Tibial nerve (tissue), 4 donors: ENCODE measurements at regions not wholly inside any gene's neighbourhood (a gene's known extent, or its start where the extent isn't known, plus 50 kb on each side); places are given as distances from the start of the nearest gene placed in this dataset.

ENCODE experiments used
- EP300 ChIP-seq, 2 donors: sonication (generic); formaldehyde crosslinking; IDR thresholded peaks; one replicate each; pipeline ENCODE4 v1.6.1; 2017; ENCODE audit warnings: antibody characterized with exemption in 2 of 2, mild to moderate bottlenecking in 1 of 2
- TF ChIP-seq, protein P1 (sequence below), 5 experiments: fragments of 200-600 bp in 3 of 5; fragments of 450-650 bp in 2 of 5; sonication (generic) in 3 of 5; IDR thresholded peaks; one replicate each; pipeline ENCODE4 v1.5.1; 2016 to 2019; ENCODE audit warnings: antibody characterized with exemption in 5 of 5, mild to moderate bottlenecking in 3 of 5, moderate library complexity in 2 of 5

GRCh38 chr4:177895136-177895535 lies 452.9 kb upstream of the AGA start:
- TF ChIP-seq, protein P1, sequence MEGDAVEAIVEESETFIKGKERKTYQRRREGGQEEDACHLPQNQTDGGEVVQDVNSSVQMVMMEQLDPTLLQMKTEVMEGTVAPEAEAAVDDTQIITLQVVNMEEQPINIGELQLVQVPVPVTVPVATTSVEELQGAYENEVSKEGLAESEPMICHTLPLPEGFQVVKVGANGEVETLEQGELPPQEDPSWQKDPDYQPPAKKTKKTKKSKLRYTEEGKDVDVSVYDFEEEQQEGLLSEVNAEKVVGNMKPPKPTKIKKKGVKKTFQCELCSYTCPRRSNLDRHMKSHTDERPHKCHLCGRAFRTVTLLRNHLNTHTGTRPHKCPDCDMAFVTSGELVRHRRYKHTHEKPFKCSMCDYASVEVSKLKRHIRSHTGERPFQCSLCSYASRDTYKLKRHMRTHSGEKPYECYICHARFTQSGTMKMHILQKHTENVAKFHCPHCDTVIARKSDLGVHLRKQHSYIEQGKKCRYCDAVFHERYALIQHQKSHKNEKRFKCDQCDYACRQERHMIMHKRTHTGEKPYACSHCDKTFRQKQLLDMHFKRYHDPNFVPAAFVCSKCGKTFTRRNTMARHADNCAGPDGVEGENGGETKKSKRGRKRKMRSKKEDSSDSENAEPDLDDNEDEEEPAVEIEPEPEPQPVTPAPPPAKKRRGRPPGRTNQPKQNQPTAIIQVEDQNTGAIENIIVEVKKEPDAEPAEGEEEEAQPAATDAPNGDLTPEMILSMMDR (IDR thresholded peaks at IDR 0.05) = no peak
- TF ChIP-seq EP300 (IDR thresholded peaks at IDR 0.05) = no peak
